ENCODE measurements at regions not wholly inside any gene's neighbourhood (a gene's known extent, or its start where the extent isn't known, plus 50 kb on each side); places are given as distances from the start of the nearest gene placed in this dataset.

GRCh38 chr2:211077216-211077767, 520.9 kb downstream of the CPS1 start:
- TF ChIP-seq TAF1 (IDR thresholded peaks at IDR 0.05; ENCODE audit: low read depth, low read length) (no peak), CTCF (IDR thresholded peaks at IDR 0.05; ENCODE audit: control extremely low read depth in 1 of 3, insufficient read depth in 1 of 3, low read depth in 1 of 3, low read length in 3 of 3) (no peak), POLR2AphosphoS5 (IDR thresholded peaks at IDR 0.05; ENCODE audit: low read depth, low read length) (no peak), MAX (IDR thresholded peaks at IDR 0.05) (no peak), ATF2 (IDR thresholded peaks at IDR 0.05; ENCODE audit: low read length) (no peak), HDAC2 (IDR thresholded peaks at IDR 0.05; ENCODE audit: borderline replicate concordance in 1 of 2, low read depth in 2 of 2, low read length in 2 of 2) (no peak), EP300 (IDR thresholded peaks at IDR 0.05; ENCODE audit: borderline replicate concordance in 1 of 2, low read depth in 2 of 2, low read length in 2 of 2) (no peak), BRCA1 (IDR thresholded peaks at IDR 0.05; ENCODE audit: low read depth, low read length) (no peak), CBX5 (IDR thresholded peaks at IDR 0.05; ENCODE audit: low read depth, low read length) (no peak), EZH2 (IDR thresholded peaks at IDR 0.05; ENCODE audit: low read depth, low read length, severe bottlenecking) (no peak)
